Stimulated activated CD4-positive, alpha-beta T cell treated with anti-CD3 and anti-CD28 coated beads, Interleukin-1b, Interleukin-23, amount 100 ng/mL, for 48 hours (primary cell): ENCODE measurements at regions not wholly inside any gene's neighbourhood (a gene's known extent, or its start where the extent isn't known, plus 50 kb on each side); places are given as distances from the start of the nearest gene placed in this dataset.

Experiments
- DNase-seq: peaks from one replicate; pipeline ENCODE4 v3.0.0-alpha.2; 2020

- no peak for DNase-seq
Measured at GRCh38 chr12:92552412-92553108, 150.2 kb upstream of the PLEKHG7 start.

DNA sequence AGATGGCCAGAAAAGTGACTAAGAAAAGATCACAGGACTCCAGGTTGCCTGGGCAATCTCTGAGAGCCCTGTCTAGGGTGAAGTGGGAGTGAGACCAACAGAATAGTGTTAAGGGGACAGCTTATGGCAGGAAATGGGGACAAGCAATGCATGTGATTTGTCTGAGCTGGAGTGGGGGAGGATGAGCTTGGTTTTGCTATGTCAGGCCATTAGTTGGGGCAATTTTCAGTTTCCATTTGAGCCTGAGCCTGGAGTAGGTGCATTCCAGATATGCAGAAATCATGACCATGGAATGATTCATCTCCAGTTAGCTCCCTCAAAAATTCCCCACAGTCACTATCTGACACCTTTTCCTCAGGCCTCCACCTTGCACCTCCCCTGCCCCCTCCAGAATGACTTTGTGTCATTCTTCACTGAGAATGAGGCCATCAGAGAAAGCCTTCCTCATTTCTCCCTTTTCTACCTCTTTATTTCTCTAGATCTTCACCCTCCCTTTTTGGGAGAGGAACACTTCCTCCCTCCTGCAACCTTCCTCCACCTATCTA is 150.9 kb upstream of the PLEKHG7 start:
- peak; percentile 75 for DNase-seq

GRCh38 chr12:92551210-92551609 is 151.6 kb upstream of the PLEKHG7 start:
- no peak for DNase-seq

GRCh38 chr12:92550661-92551060 is 152.1 kb upstream of the PLEKHG7 start:
- no peak for DNase-seq

DNA sequence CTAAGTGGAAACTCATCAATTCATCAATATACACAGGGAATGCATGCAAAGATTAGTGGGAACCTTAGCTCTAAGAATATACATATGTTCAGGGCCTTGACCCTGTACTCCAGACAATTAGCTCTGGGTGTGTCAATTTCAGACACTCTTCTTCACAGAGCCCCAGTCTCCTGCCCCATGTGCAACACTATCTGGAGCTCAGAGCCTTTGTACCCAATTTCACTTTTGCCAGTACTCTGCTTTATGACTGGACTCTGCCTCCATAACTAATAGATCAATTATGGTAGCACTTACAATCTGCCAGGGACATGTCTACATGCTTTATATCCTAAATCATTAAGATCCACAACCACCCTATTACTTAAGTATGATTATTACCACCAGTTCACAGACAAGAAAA is 152.5 kb upstream of the PLEKHG7 start:
- no peak for DNase-seq

GRCh38 chr12:92549516-92549915 is 153.3 kb upstream of the PLEKHG7 start:
- no peak for DNase-seq

DNA sequence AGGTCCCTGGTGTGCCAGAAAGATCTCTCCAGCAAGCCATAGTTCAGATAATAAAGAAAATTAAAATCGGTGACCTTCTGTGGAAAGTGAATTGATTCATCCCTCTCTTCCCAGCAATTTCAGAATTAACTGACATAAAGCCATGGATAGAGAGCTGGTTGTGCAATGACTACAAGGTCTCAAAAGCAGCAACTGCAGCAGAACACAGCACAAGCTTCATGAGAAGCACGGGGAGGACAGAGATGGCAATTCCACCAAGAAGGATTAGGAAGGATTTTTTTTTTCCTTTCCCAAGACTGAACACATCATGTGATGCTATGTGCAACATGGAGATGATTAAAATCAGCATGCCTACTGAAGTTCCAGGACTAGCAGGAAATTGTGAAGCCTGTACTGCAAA is 154.9 kb upstream of the PLEKHG7 start:
- DNase-seq: no peak

DNA sequence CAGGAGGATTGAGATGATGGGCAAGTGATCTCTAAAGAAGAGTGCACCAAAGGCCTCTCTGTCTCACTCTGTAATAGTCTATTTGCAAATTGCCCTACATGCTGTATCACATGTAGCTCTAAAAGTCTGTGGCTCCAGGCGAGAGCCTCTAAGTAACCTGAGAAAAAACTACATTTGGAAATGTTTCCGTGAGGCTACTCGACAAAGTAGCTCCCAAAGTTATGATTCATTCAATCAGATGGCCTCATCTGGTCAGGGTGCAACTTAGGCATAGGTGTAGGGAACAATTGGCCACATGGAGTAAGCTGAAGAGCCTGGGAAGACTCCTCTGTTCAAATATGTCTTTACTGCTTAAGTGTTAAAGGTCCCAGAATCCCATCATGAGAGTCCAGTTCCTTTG is 155.4 kb upstream of the PLEKHG7 start:
- no peak for DNase-seq

DNA sequence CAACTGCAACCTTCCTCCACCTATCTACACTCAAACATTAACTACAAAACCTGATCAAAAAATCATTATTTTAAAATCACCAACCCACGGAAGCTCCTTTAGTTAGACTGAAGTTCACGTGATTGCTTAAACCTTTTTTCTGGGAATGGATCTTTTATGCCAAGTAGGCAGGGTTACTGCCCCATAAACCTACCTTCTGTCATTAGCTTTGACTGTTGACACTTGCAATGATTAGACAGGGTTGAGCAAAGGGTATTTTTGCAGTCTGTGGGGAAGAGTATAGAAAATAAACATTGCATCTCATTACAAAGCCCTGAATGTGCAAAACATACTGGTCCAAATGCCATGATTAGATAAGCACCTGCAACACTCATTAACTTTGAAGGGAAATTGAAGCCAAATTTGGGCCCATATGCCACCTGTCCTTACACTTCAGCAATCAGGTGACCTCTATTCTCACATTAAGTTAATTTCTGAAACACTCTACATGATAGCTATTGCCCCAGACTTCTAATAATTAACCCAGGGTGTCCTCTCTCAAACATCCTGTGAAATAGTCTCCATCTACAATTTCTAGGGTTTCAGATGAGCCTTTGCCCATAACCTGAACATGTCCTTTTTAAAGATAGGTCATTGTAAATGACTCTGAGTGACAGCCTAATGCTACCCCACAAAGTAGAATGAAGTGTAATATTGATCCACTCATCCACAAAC is 156.0 kb upstream of the PLEKHG7 start:
- no peak for DNase-seq

DNA sequence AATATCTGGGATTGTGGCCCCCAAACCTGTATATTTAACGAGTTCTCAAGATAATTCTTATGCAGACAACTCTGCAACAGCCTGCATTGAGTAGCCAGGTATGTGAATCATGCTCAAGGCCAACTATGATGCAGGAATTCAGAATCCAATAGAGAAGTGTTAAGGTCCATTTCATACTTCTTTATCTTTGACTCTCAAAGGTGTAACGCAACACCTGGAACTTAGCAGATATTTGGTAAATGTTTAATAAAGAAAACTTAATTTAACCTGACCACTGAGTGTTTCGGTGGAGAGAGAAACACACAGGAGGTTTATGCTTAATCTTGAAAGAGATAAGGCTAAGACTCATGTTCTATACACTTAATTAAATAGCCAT is 156.5 kb upstream of the PLEKHG7 start:
- no peak for DNase-seq

DNA sequence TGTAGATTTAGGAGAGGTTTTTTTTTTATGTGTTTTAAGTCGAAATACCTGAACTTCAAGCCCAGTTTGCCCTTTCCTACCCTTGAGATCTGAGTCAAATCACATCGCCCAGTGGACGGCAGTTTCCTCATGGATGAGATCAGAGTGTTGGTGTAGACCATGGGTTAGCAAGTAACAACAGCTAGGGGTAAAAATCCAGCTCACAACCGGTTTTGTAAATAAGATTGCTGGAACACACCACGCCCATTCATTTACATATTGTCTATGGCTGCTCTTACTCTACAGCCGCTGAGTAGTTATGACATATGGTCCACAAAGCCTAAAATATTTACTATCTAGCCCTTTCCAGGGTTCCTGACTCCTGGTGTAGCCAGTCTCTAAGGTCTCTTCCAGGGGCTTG is 158.5 kb upstream of the PLEKHG7 start:
- DNase-seq: no peak

DNA sequence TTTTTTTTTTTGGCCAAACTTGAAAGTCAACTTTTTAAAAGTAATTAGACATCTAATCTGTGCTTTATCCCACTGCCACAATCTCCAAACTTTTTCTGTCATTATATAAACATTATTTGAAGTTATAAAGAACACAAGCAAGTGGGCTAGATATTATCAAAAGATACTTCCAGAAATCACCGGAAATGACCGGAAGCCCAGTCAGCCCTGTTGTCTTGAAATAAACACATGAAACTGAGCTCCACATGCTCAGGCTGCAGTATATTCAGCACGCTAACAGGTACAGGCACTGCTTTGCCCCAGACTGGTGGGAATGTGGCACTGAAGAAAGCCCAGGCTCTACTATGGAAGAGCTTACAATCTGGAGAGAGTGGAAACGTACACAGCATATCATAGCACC is 158.9 kb upstream of the PLEKHG7 start:
- DNase-seq: no peak

- no peak for DNase-seq
Measured at GRCh38 chr12:92543359-92543758, 159.4 kb upstream of the PLEKHG7 start.

DNA sequence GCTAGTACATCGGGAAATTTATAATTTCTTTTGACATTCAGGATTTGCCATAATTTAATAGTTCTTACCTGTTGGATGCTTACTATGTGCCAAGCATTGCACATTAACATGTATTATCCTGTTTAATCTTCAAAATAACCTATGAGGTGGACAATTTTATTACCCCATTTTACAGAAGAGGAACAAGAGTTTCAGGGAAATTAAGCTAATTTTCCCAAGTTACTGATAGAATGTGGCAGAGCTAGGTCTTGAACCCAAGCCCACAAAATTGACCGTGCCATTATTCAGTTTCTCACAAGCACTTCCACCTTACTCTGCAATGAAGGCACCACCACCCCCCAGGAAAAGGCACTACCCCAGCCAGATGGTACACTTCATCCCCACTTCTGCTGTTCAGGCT is 161.1 kb upstream of the PLEKHG7 start:
- DNase-seq: no peak

- no peak for DNase-seq
Measured at GRCh38 chr12:92540782-92541423, 161.9 kb upstream of the PLEKHG7 start.

- DNase-seq: no peak
Measured at GRCh38 chr12:92539976-92540781, 162.6 kb upstream of the PLEKHG7 start.

GRCh38 chr12:92539110-92539749 is 163.6 kb upstream of the PLEKHG7 start:
- DNase-seq: no peak

- no peak for DNase-seq
Measured at GRCh38 chr12:92537290-92537960, 165.4 kb upstream of the PLEKHG7 start.

DNA sequence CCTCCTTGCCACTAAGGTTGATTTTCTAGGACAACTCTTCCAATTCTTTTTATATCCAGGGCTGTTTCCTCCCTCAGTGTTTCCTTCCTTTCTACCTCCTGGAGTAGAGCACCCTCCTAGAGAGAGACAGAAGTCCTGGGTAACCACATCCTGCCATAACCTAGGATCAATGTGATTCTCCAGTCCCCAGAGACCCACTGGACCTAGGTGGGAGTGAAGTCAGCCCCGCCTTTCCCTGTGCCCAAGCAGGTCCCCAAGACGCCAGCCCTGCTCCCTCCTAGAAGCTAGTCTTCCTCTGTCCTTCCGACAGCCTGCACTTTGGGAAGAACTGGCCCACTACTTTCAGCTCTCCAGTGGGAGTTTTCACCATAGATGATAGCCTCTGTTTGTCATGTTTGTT is 166.8 kb upstream of the PLEKHG7 start:
- no peak for DNase-seq

- DNase-seq: no peak
Measured at GRCh38 chr12:92533280-92533890, 169.4 kb upstream of the PLEKHG7 start.

DNA sequence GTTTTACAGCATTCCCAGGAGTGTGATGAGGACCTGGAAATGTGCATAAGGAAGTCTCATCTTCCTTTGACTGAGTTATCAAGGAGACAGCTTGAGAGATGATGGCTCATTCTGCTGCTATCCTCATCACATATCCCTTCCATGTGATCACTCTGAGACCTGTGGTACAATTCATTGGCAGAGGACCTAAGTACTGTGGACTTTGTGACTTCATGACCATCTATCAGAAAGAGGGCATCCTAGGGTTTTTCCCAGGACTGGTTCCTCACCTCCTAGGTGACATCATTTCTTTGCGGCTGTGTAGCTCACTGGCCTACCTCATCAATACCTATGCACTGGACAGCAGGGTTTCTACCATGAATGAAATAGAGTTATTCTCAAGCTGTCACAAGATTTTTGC is 172.1 kb upstream of the PLEKHG7 start:
- no peak for DNase-seq

- DNase-seq: no peak
Measured at GRCh38 chr12:92529944-92530343, 172.8 kb upstream of the PLEKHG7 start.
